K562 (cell line): ENCODE measurements at regions not wholly inside any gene's neighbourhood (a gene's known extent, or its start where the extent isn't known, plus 50 kb on each side); places are given as distances from the start of the nearest gene placed in this dataset.

Experiments
- CBFA2T3 ChIP-seq: fragments of 450-650 bp; IDR thresholded peaks from 2 replicates; pipeline ENCODE4 v1.6.1; 2017
- EHMT2 ChIP-seq: fragments of 450-650 bp; IDR thresholded peaks from 2 replicates; pipeline ENCODE4 v1.6.1; 2018; ENCODE audit warnings: antibody characterized with exemption
- ELF4 ChIP-seq: fragments of 450-650 bp; formaldehyde crosslinking; IDR thresholded peaks from 2 replicates; pipeline ENCODE4 v1.4.0; 2022; ENCODE audit warnings: missing genetic modification characterization
- ILF3 ChIP-seq: fragments of 450-650 bp; IDR thresholded peaks from 2 replicates; pipeline ENCODE4 v1.6.1; 2018; ENCODE audit warnings: antibody characterized with exemption, mild to moderate bottlenecking, moderate library complexity, borderline replicate concordance
- MAFG ChIP-seq: fragments of 450-650 bp; conservative IDR thresholded peaks from 2 replicates; pipeline ENCODE4 v1.6.1; 2016; ENCODE audit warnings: missing genetic modification characterization, missing compliant biosample characterization
- MCM5 ChIP-seq: fragments of 450-650 bp; IDR thresholded peaks from 2 replicates; pipeline ENCODE4 v1.6.1; 2016; ENCODE audit warnings: low read depth
- MTA3 ChIP-seq: fragments of 450-650 bp; formaldehyde crosslinking; IDR thresholded peaks from 2 replicates; pipeline ENCODE4 v1.6.1; 2017; ENCODE audit warnings: mild to moderate bottlenecking, borderline replicate concordance
- MYC ChIP-seq, 2 experiments: fragments of 250-450 bp in 1 of 2; sonication (Bioruptor Pico) in 1 of 2; IDR thresholded peaks; 2 replicates each; pipeline versions ENCODE4 v1.5.1 to v1.6.1; 2012 to 2021; ENCODE audit warnings: low read depth in 2 of 2, borderline replicate concordance in 1 of 2, improper control_type of control experiment in 1 of 2, low read length in 1 of 2, mild to moderate bottlenecking in 1 of 2, moderate library complexity in 1 of 2
- NFIX ChIP-seq: fragments of 250-450 bp; sonication (Bioruptor Pico); IDR thresholded peaks from 2 replicates; pipeline ENCODE4 v1.4.0; 2020; ENCODE audit warnings: low read depth, mild to moderate bottlenecking, moderate library complexity
- NUFIP1 ChIP-seq: fragments of 450-650 bp; IDR thresholded peaks from 2 replicates; pipeline ENCODE4 v1.6.1; 2018; ENCODE audit not compliant: partially characterized antibody
- PCBP1 ChIP-seq: fragments of 200-400 bp; formaldehyde crosslinking; IDR thresholded peaks from 2 replicates; pipeline ENCODE4 v1.6.1; 2018; ENCODE audit warnings: mild to moderate bottlenecking, low read depth, low read length; ENCODE audit not compliant: poor library complexity, severe bottlenecking
- PHTF2 ChIP-seq: fragments of 250-450 bp; sonication (Bioruptor Pico); IDR thresholded peaks from 2 replicates; pipeline ENCODE4 v1.5.0; 2021; ENCODE audit warnings: mild to moderate bottlenecking
- RBM39 ChIP-seq: fragments of 200-400 bp; formaldehyde crosslinking; optimal IDR thresholded peaks from 2 replicates; pipeline ENCODE3; 2018; ENCODE audit warnings: low read depth, low read length
- RNF2 ChIP-seq: sonication (generic); IDR thresholded peaks from 2 replicates; pipeline ENCODE4 v1.6.1; 2016
- SP2 ChIP-seq: IDR thresholded peaks from 2 replicates; pipeline ENCODE4 v1.6.1; 2011; ENCODE audit warnings: mild to moderate bottlenecking, low read depth, low read length, moderate library complexity; ENCODE audit not compliant: poor library complexity, severe bottlenecking; ENCODE audit errors: extremely low read depth
- SPI1 ChIP-seq: IDR thresholded peaks from 2 replicates; pipeline ENCODE4 v1.6.1; 2011; ENCODE audit warnings: low read depth, low read length, control low read depth, borderline replicate concordance
- TCF3 ChIP-seq: sonication (generic); formaldehyde crosslinking; IDR thresholded peaks from 2 replicates; pipeline ENCODE4 v1.4.0; 2020; ENCODE audit warnings: mild to moderate bottlenecking, missing genetic modification reagents
- TEAD2 ChIP-seq: fragments of 450-650 bp; IDR thresholded peaks from 2 replicates; pipeline ENCODE4 v1.6.1; 2016; ENCODE audit warnings: missing genetic modification characterization, control low read depth, missing compliant biosample characterization
- ZNF140 ChIP-seq: fragments of 250-450 bp; sonication (Bioruptor Pico); IDR thresholded peaks from 2 replicates; pipeline ENCODE4 v1.8.0; 2021; ENCODE audit warnings: moderate library complexity, mild to moderate bottlenecking, inconsistent platforms
- ZNF766 ChIP-seq: fragments of 200-800 bp; sonication (Bioruptor generic); conservative IDR thresholded peaks from 2 replicates; pipeline ENCODE4 v1.6.1; 2016; ENCODE audit warnings: missing genetic modification characterization, missing compliant biosample characterization
- TF ChIP-seq, protein P1 (sequence below): fragments of 250-450 bp; sonication (Bioruptor Pico); IDR thresholded peaks from 2 replicates; pipeline ENCODE4 v1.9.0; 2021; ENCODE audit warnings: mild to moderate bottlenecking, inconsistent platforms
- TF ChIP-seq, protein P2 (sequence below): sonication (generic); formaldehyde crosslinking; IDR thresholded peaks from 2 replicates; pipeline ENCODE4 v1.8.0; 2022; ENCODE audit warnings: mild to moderate bottlenecking, missing genetic modification reagents
- TF ChIP-seq, protein P3 (sequence below): fragments of 450-650 bp; IDR thresholded peaks from 2 replicates; pipeline ENCODE4 v1.6.1; 2016; ENCODE audit warnings: missing biosample characterization, missing genetic modification characterization
- TF ChIP-seq, protein P4 (sequence below): fragments of 250-450 bp; sonication (Bioruptor Pico); IDR thresholded peaks from 2 replicates; pipeline ENCODE4 v1.8.0; 2022; ENCODE audit warnings: inconsistent platforms, mild to moderate bottlenecking, moderate library complexity, borderline replicate concordance

DNA sequence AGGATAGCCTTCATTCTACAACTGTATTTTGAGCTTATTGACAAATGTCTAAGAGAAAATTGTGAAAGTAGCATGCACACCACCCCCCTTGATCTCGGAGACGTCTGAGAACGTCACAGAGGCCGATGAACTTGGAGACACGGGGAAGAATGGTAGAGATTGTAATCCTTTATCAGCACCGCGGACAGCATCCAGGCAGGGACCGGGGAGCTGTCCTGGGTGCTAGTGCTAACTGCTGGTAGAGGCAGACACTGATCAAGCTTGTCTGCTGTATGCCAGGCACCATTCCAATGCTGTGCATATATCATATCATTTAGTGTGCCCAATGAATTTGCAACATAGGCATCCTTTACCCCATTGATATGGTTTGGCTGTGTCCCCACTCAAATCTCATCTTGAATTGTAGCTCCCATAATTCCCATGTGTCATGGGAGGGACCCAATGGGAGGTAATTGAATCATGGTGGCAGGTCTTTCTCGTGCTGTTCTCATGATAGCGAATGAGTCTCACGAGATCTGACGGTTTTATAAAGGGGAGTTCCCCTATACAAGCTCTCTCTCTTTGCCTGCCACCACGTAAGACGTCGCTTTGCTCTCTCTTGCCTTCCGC lies 98.8 kb downstream of the LHX2 start (continued):
- TF ChIP-seq PCBP1: no peak
- no peak for TF ChIP-seq RNF2
- TF ChIP-seq PHTF2 (CRISPR knock-in tag): no peak
- no peak for TF ChIP-seq MAFG (tag)
- no peak for TF ChIP-seq MCM5
- TF ChIP-seq, protein P1, sequence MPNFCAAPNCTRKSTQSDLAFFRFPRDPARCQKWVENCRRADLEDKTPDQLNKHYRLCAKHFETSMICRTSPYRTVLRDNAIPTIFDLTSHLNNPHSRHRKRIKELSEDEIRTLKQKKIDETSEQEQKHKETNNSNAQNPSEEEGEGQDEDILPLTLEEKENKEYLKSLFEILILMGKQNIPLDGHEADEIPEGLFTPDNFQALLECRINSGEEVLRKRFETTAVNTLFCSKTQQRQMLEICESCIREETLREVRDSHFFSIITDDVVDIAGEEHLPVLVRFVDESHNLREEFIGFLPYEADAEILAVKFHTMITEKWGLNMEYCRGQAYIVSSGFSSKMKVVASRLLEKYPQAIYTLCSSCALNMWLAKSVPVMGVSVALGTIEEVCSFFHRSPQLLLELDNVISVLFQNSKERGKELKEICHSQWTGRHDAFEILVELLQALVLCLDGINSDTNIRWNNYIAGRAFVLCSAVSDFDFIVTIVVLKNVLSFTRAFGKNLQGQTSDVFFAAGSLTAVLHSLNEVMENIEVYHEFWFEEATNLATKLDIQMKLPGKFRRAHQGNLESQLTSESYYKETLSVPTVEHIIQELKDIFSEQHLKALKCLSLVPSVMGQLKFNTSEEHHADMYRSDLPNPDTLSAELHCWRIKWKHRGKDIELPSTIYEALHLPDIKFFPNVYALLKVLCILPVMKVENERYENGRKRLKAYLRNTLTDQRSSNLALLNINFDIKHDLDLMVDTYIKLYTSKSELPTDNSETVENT (CRISPR knock-in tag): no peak
- no peak for TF ChIP-seq SPI1
- no peak for TF ChIP-seq MYC (IDR thresholded peaks at IDR 0.05; ENCODE audit: low read depth, low read length)
- TF ChIP-seq MYC (CRISPR knock-in tag; IDR thresholded peaks at IDR 0.05; ENCODE audit: borderline replicate concordance, low read depth): no peak
- TF ChIP-seq ELF4: 0 out of 2 replicates have a peak, but pooled peaks have one; percentile 20
- no peak for TF ChIP-seq ILF3
- peak; percentile 100 for TF ChIP-seq EHMT2
- TF ChIP-seq CBFA2T3: no peak
- TF ChIP-seq TEAD2: peak; percentile 65; the same call in 1 of the 2 replicates
- TF ChIP-seq, protein P2, sequence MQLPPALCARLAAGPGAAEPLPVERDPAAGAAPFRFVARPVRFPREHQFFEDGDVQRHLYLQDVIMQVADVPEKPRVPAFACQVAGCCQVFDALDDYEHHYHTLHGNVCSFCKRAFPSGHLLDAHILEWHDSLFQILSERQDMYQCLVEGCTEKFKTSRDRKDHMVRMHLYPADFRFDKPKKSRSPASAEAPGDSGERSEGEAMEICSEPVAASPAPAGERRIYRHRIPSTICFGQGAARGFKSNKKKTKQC: peak; percentile 100
- TF ChIP-seq, protein P3, sequence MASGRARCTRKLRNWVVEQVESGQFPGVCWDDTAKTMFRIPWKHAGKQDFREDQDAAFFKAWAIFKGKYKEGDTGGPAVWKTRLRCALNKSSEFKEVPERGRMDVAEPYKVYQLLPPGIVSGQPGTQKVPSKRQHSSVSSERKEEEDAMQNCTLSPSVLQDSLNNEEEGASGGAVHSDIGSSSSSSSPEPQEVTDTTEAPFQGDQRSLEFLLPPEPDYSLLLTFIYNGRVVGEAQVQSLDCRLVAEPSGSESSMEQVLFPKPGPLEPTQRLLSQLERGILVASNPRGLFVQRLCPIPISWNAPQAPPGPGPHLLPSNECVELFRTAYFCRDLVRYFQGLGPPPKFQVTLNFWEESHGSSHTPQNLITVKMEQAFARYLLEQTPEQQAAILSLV (tag): peak; percentile 64; the same call in 1 of the 2 replicates
- peak; percentile 99 for TF ChIP-seq ZNF766 (CRISPR knock-in tag)
- TF ChIP-seq RBM39: no peak
- TF ChIP-seq TCF3: peak; percentile 66
- TF ChIP-seq, protein P4, sequence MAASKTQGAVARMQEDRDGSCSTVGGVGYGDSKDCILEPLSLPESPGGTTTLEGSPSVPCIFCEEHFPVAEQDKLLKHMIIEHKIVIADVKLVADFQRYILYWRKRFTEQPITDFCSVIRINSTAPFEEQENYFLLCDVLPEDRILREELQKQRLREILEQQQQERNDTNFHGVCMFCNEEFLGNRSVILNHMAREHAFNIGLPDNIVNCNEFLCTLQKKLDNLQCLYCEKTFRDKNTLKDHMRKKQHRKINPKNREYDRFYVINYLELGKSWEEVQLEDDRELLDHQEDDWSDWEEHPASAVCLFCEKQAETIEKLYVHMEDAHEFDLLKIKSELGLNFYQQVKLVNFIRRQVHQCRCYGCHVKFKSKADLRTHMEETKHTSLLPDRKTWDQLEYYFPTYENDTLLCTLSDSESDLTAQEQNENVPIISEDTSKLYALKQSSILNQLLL: no peak
- TF ChIP-seq MTA3: no peak
- TF ChIP-seq ZNF140 (CRISPR knock-in tag): no peak
- no peak for TF ChIP-seq NUFIP1
- TF ChIP-seq SP2: no peak
- no peak for TF ChIP-seq NFIX
